Naive thymus-derived CD4-positive, alpha-beta T cell (primary cell): ENCODE measurements at regions not wholly inside any gene's neighbourhood (a gene's known extent, or its start where the extent isn't known, plus 50 kb on each side); places are given as distances from the start of the nearest gene placed in this dataset.

Experiments
- ATAC-seq: fragments of 150-1000 bp; cut with Tn5 transposase; 2 replicates; pipeline ENCODE4 v1.10.0; 2021; ENCODE audit warnings: mild to moderate bottlenecking, moderate library complexity
- CTCF ChIA-PET: fragments of 350-600 bp; sonication (Branson Sonifier 250); formaldehyde crosslinking; loops from one replicate; lab custom pipeline; 2021; ENCODE audit warnings: antibody characterized with exemption; lab: Charles Lee
- POLR2A ChIA-PET: fragments of 350-600 bp; sonication (Branson Sonifier 250); formaldehyde crosslinking; loops from one replicate; lab custom pipeline; 2021; ENCODE audit warnings: antibody characterized with exemption, inconsistent platforms; lab: Charles Lee
- DNase-seq, 9 donors: peaks; one replicate each; pipeline versions ENCODE4 v3.0.0 to v3.0.0-alpha.2; 2020 to 2022; ENCODE audit warnings: mixed read lengths in 1 of 9
- H3K27ac ChIP-seq: one replicate; pipeline ENCODE4 v1.7.0; 2013; ENCODE audit warnings: mild to moderate bottlenecking, low read depth, low read length, moderate library complexity
- H3K27me3 ChIP-seq, 2 donors: one replicate each; pipeline ENCODE4 v1.7.0; 2013; ENCODE audit warnings: low read length in 2 of 2, mild to moderate bottlenecking in 2 of 2, moderate library complexity in 2 of 2; ENCODE audit not compliant: control insufficient read depth in 2 of 2, insufficient read depth in 2 of 2
- H3K36me3 ChIP-seq, 3 experiments: 1 replicate in 2 of 3; 2 replicates in 1 of 3; pipeline ENCODE4 v1.7.0; 2013; ENCODE audit warnings: low read length in 3 of 3, mild to moderate bottlenecking in 3 of 3, moderate library complexity in 1 of 3; ENCODE audit not compliant: insufficient read depth in 3 of 3, control insufficient read depth in 2 of 3
- H3K4me1 ChIP-seq, 2 donors: one replicate each; pipeline ENCODE4 v1.7.0; 2013; ENCODE audit warnings: low read length in 2 of 2, mild to moderate bottlenecking in 2 of 2, moderate library complexity in 1 of 2; ENCODE audit not compliant: control insufficient read depth in 2 of 2, insufficient read depth in 2 of 2
- H3K4me3 ChIP-seq: 2 replicates; pipeline ENCODE4 v1.7.0; 2013; ENCODE audit warnings: mild to moderate bottlenecking, low read length
- H3K9me3 ChIP-seq, 3 experiments: 1 replicate in 2 of 3; 2 replicates in 1 of 3; pipeline ENCODE4 v1.7.0; 2013; ENCODE audit warnings: low read length in 3 of 3; ENCODE audit not compliant: control insufficient read depth in 2 of 3
- H3K27ac Mint-ChIP-seq, 9 donors: one replicate each; pipeline ENCODE4 v1.8.0; 2020 to 2022; ENCODE audit warnings: mixed read lengths in 9 of 9, mild to moderate bottlenecking in 8 of 9, moderate library complexity in 5 of 9, inconsistent platforms in 2 of 9
- H3K27me3 Mint-ChIP-seq, 5 donors: one replicate each; pipeline ENCODE4 v1.8.0; 2021 to 2022; ENCODE audit warnings: mixed read lengths in 5 of 5, mild to moderate bottlenecking in 1 of 5
- H3K36me3 Mint-ChIP-seq, 5 donors: one replicate each; pipeline ENCODE4 v1.8.0; 2020 to 2022; ENCODE audit warnings: mixed read lengths in 5 of 5, mild to moderate bottlenecking in 3 of 5, inconsistent platforms in 1 of 5
- H3K4me1 Mint-ChIP-seq, 7 donors: one replicate each; pipeline ENCODE4 v1.8.0; 2020 to 2022; ENCODE audit warnings: mixed read lengths in 7 of 7, mild to moderate bottlenecking in 3 of 7, inconsistent platforms in 1 of 7
- H3K4me3 Mint-ChIP-seq, 10 donors: one replicate each; pipeline ENCODE4 v1.8.0; 2020 to 2022; ENCODE audit warnings: mild to moderate bottlenecking in 10 of 10, mixed read lengths in 10 of 10, moderate library complexity in 6 of 10, inconsistent platforms in 2 of 10
- H3K9me3 Mint-ChIP-seq, 11 donors: one replicate each; pipeline ENCODE4 v1.8.0; 2020 to 2022; ENCODE audit warnings: mixed read lengths in 11 of 11, mild to moderate bottlenecking in 4 of 11, inconsistent platforms in 1 of 11, moderate library complexity in 1 of 11
- intact Hi-C, 2 donors: fragments of 100-400 bp; cut with micrococcal nuclease; formaldehyde crosslinking; loops; one replicate each; pipeline ENCODE4 v1.15.1; 2023

DNA sequence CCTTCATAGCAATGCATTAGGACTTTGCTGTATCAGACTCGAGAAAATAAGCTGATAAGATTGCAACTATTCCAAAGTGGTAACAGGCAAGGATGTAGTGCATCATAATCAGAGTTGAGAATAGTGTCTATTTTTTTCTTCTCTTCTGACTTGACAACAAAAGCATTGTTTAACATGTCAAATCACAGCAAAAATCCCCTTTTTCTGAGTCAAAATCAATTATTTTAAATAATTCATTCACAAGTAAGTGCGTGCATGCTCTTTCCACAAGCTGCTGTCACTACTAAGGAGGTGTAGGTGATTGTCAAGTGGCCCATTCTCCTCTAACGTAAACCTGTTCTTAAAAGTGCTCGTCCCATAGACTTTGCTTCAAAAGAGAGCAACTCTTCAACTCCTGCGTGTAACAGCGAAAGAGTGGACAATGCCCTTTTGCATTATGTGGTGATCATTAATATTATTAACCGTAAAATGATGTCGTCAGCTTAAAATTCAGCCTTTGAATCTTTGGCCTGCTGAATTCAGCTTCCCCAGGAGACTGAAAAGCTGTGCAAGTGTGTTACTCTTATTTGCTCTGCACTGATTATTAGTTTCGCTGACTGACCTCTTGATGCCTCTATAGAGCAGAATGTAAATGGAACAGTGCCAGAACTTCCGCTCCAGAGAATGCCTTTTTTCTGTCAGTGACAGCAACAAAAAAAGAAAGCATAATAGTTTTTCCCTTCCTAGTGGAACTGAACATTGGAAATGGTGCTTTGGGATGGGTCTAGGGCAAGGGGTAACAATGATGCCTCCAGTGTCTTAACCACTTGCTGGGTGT, 680.8 kb upstream of the SEMA6A start:
- no peak overlapping the region for H3K4me3 Mint-ChIP-seq
- Histone ChIP-seq H3K9me3 (no peaks in the 10 kb centered on the region), H3K36me3 (no peaks in the 10 kb centered on the region), H3K4me1 (no peaks in the 10 kb centered on the region), H3K27me3 (no peaks in the 10 kb centered on the region), H3K4me3 (no peak overlapping the region), H3K27ac (no peak overlapping the region)
- H3K27ac Mint-ChIP-seq = no peak overlapping the region
- ATAC-seq (no peak), DNase-seq (no peak)
- H3K4me1 Mint-ChIP-seq = no peaks in the 10 kb centered on the region
- intact Hi-C loops = no loop called here
- no peaks in the 10 kb centered on the region for H3K36me3 Mint-ChIP-seq
- H3K9me3 Mint-ChIP-seq = peaks cover 0 to 17% (median 2%) of the 10 kb centered on the region in 11 donors
- CTCF ChIA-PET = no interaction called here
- POLR2A ChIA-PET = no interaction called here
- H3K27me3 Mint-ChIP-seq = no peaks in the 10 kb centered on the region

- ATAC-seq = no peak
- H3K9me3 Mint-ChIP-seq = peaks cover 0 to 12% (median 2%) of the 10 kb centered on the region in 11 donors
- no peaks in the 10 kb centered on the region for H3K27me3 Mint-ChIP-seq
- Histone ChIP-seq H3K27ac (no peak overlapping the region), H3K4me1 (no peaks in the 10 kb centered on the region), H3K36me3 (no peaks in the 10 kb centered on the region), H3K9me3 (no peaks in the 10 kb centered on the region), H3K4me3 (no peak overlapping the region), H3K27me3 (no peaks in the 10 kb centered on the region)
- H3K4me1 Mint-ChIP-seq = no peaks in the 10 kb centered on the region
- CTCF ChIA-PET = no interaction called here
- POLR2A ChIA-PET = no interaction called here
- no peak overlapping the region for H3K4me3 Mint-ChIP-seq
- intact Hi-C loops = no loop called here
- no peaks in the 10 kb centered on the region for H3K36me3 Mint-ChIP-seq
- DNase-seq = no peak
- no peak overlapping the region for H3K27ac Mint-ChIP-seq
Measured at GRCh38 chr5:117252566-117252965, 677.9 kb upstream of the SEMA6A start.

DNA sequence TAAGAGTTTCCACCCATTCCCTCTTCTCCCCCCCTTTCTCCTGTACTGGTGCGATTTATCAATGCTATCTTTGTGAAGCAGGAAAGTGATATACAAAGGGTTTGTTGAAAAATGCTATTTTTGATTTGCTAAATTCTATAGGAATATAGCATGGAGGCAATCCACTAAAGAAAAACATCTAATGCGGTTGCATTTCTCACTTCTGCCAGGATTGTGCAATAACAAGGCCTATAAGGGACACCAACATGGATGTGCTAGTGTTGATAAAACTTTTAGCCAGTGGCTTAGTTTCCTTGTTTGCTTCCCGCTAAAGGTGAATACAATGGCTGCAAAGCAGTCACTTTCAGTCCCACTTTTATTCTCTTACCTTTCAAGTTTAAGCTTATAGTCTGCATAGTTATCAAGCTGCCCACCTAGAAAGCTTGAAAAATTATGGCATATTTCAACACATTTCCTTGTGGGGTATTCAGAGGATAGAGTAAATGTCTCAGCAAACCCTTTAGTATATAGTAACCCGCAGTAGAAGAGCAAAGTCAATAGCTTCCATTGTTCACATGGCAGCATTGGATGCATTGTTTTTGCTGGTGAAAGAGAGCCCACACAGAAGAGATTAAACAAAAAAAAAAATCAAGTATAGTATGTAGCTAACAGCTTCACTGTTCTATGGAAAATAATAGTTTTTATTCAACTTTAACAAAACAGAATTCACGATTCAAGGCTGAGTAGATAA, 674.6 kb upstream of the SEMA6A start:
- no peaks in the 10 kb centered on the region for H3K4me1 Mint-ChIP-seq
- no peak for ATAC-seq
- intact Hi-C loops = no loop called here

GRCh38 chr5:117246424-117246823, 671.8 kb upstream of the SEMA6A start:
- POLR2A ChIA-PET = no interaction called here

More for the DNA sequence above, 674.6 kb upstream of the SEMA6A start:
- H3K36me3 ChIP-seq = no peaks in the 10 kb centered on the region
- CTCF ChIA-PET = no interaction called here
- H3K4me3 Mint-ChIP-seq = no peak overlapping the region
- no peaks in the 10 kb centered on the region for H3K27me3 Mint-ChIP-seq
- H3K9me3 ChIP-seq = no peaks in the 10 kb centered on the region
- H3K9me3 Mint-ChIP-seq = peaks cover 0 to 19% (median 0%) of the 10 kb centered on the region in 11 donors
- H3K4me1 ChIP-seq = no peaks in the 10 kb centered on the region
- no peak overlapping the region for H3K4me3 ChIP-seq
- no peaks in the 10 kb centered on the region for H3K27me3 ChIP-seq
- H3K27ac ChIP-seq = no peak overlapping the region
- no peak for DNase-seq
- no peak overlapping the region for H3K27ac Mint-ChIP-seq
- no peaks in the 10 kb centered on the region for H3K36me3 Mint-ChIP-seq
- POLR2A ChIA-PET = no interaction called here

GRCh38 chr5:117245130-117245529, 670.5 kb upstream of the SEMA6A start:
- CTCF ChIA-PET = no interaction called here
- no peak for ATAC-seq
- no peaks in the 10 kb centered on the region for H3K4me1 ChIP-seq
- no peaks in the 10 kb centered on the region for H3K27me3 ChIP-seq
- peaks cover 0 to 8% (median 0%) of the 10 kb centered on the region in 3 experiments for H3K9me3 ChIP-seq
- no peak for DNase-seq
- no peak overlapping the region for H3K4me3 ChIP-seq
- POLR2A ChIA-PET = no interaction called here
- H3K27ac ChIP-seq = no peak overlapping the region
- H3K4me1 Mint-ChIP-seq = no peaks in the 10 kb centered on the region
- no peak overlapping the region for H3K4me3 Mint-ChIP-seq
- no peaks in the 10 kb centered on the region for H3K36me3 Mint-ChIP-seq
- intact Hi-C loops = no loop called here
- no peak overlapping the region for H3K27ac Mint-ChIP-seq
- H3K36me3 ChIP-seq = no peaks in the 10 kb centered on the region
- H3K27me3 Mint-ChIP-seq = no peaks in the 10 kb centered on the region
- peaks cover 0 to 18% (median 5%) of the 10 kb centered on the region in 11 donors for H3K9me3 Mint-ChIP-seq

More at GRCh38 chr5:117246424-117246823, 671.8 kb upstream of the SEMA6A start:
- no peaks in the 10 kb centered on the region for H3K36me3 ChIP-seq
- no peak for ATAC-seq
- H3K27ac Mint-ChIP-seq = no peak overlapping the region
- CTCF ChIA-PET = no interaction called here
- no peaks in the 10 kb centered on the region for H3K27me3 Mint-ChIP-seq
- no peak for DNase-seq
- H3K27me3 ChIP-seq = no peaks in the 10 kb centered on the region
- H3K4me1 Mint-ChIP-seq = no peaks in the 10 kb centered on the region
- H3K9me3 Mint-ChIP-seq = peaks cover 0 to 18% (median 4%) of the 10 kb centered on the region in 11 donors
- no peak overlapping the region for H3K27ac ChIP-seq
- H3K9me3 ChIP-seq = peaks cover 0 to 6% (median 0%) of the 10 kb centered on the region in 3 experiments
- no peak overlapping the region for H3K4me3 Mint-ChIP-seq
- intact Hi-C loops = no loop called here
- no peaks in the 10 kb centered on the region for H3K4me1 ChIP-seq
- H3K36me3 Mint-ChIP-seq = no peaks in the 10 kb centered on the region
- H3K4me3 ChIP-seq = no peak overlapping the region

- DNase-seq (no peak), ATAC-seq (no peak)
- CTCF ChIA-PET = no interaction called here
- Mint-ChIP-seq H3K36me3 (no peaks in the 10 kb centered on the region), H3K27me3 (no peaks in the 10 kb centered on the region), H3K4me3 (no peak overlapping the region), H3K27ac (no peak overlapping the region), H3K9me3 (peaks cover 0 to 15% (median 5%) of the 10 kb centered on the region in 11 donors), H3K4me1 (no peaks in the 10 kb centered on the region)
- Histone ChIP-seq H3K36me3 (no peaks in the 10 kb centered on the region), H3K27ac (no peak overlapping the region), H3K9me3 (peaks cover 0 to 8% (median 0%) of the 10 kb centered on the region in 3 experiments), H3K27me3 (no peaks in the 10 kb centered on the region), H3K4me1 (no peaks in the 10 kb centered on the region), H3K4me3 (no peak overlapping the region)
- POLR2A ChIA-PET = no interaction called here
- intact Hi-C loops = no loop called here
Measured at GRCh38 chr5:117242028-117242427, 667.4 kb upstream of the SEMA6A start.
